ENCODE measurements at regions not wholly inside any gene's neighbourhood (a gene's known extent, or its start where the extent isn't known, plus 50 kb on each side); places are given as distances from the start of the nearest gene placed in this dataset.
A peak's percentile ranks its signal among the peaks of the same experiment; 100 is the strongest.
"Not testable (repeated sequence)": the region's sequence is repeated elsewhere in the genome, so short reads cannot be mapped to it uniquely, and the experiment has no call there.

GRCh38 chr1:233722212-233722979, 108.5 kb downstream of the KCNK1 start:
- no peak overlapping the region for H3K27ac ChIP-seq
- DNase-seq (ENCODE audit: low read depth, low spot score), result no peak

GRCh38 chr1:233723387-233723786, 109.5 kb downstream of the KCNK1 start:
- no peak overlapping the region for H3K27ac ChIP-seq
- DNase-seq (ENCODE audit: low read depth, low spot score), result no peak

- DNase-seq (ENCODE audit: low read depth, low spot score); H3K27ac ChIP-seq: not testable (repeated sequence)
Observed at GRCh38 chr1:233724131-233724631, 110.3 kb downstream of the KCNK1 start.

- H3K27ac ChIP-seq, result no peak overlapping the region
- no peak for DNase-seq (ENCODE audit: low read depth, low spot score)
Observed at GRCh38 chr1:233725423-233725822, 111.5 kb downstream of the KCNK1 start.

- no peak for DNase-seq (ENCODE audit: low read depth, low spot score)
- no peak overlapping the region for H3K27ac ChIP-seq
Observed at GRCh38 chr1:233728721-233729120, 114.8 kb downstream of the KCNK1 start.

- no peak overlapping the region for H3K27ac ChIP-seq
- DNase-seq (ENCODE audit: low read depth, low spot score), result no peak
Observed at GRCh38 chr1:233730380-233730779, 116.5 kb downstream of the KCNK1 start.

GRCh38 chr1:233730809-233731208, 116.9 kb downstream of the KCNK1 start:
- no peak for DNase-seq (ENCODE audit: low read depth, low spot score)
- H3K27ac ChIP-seq, result no peak overlapping the region

- no peak for DNase-seq (ENCODE audit: low read depth, low spot score)
- no peak overlapping the region for H3K27ac ChIP-seq
Observed at GRCh38 chr1:233732206-233732605, 118.3 kb downstream of the KCNK1 start.

GRCh38 chr1:233734456-233734855, 120.5 kb downstream of the KCNK1 start:
- DNase-seq (ENCODE audit: low read depth, low spot score), result no peak
- H3K27ac ChIP-seq, result no peak overlapping the region

- DNase-seq (ENCODE audit: low read depth, low spot score), result no peak
- H3K27ac ChIP-seq, result no peak overlapping the region
Observed at GRCh38 chr1:233735331-233735730, 121.4 kb downstream of the KCNK1 start.

GRCh38 chr1:233735847-233736246, 121.9 kb downstream of the KCNK1 start:
- H3K27ac ChIP-seq, result no peak overlapping the region
- DNase-seq (ENCODE audit: low read depth, low spot score), result no peak

- no peak for DNase-seq (ENCODE audit: low read depth, low spot score)
- H3K27ac ChIP-seq, result no peak overlapping the region
Observed at GRCh38 chr1:233737341-233737740, 123.4 kb downstream of the KCNK1 start.

GRCh38 chr1:233738396-233738795, 124.5 kb downstream of the KCNK1 start:
- DNase-seq (ENCODE audit: low read depth, low spot score), result no peak

GRCh38 chr1:233738850-233739249, 124.9 kb downstream of the KCNK1 start:
- H3K27ac ChIP-seq, result no peak overlapping the region
- no peak for DNase-seq (ENCODE audit: low read depth, low spot score)

More at GRCh38 chr1:233738396-233738795, 124.5 kb downstream of the KCNK1 start:
- H3K27ac ChIP-seq, result no peak overlapping the region

- H3K27ac ChIP-seq, result no peak overlapping the region
- DNase-seq (ENCODE audit: low read depth, low spot score), result no peak
Observed at GRCh38 chr1:233744779-233745513, 131.0 kb downstream of the KCNK1 start.

GRCh38 chr1:233750139-233750538, 136.2 kb downstream of the KCNK1 start:
- no peak overlapping the region for H3K27ac ChIP-seq
- no peak for DNase-seq (ENCODE audit: low read depth, low spot score)

GRCh38 chr1:233759665-233760064, 144.8 kb upstream of the SLC35F3 start:
- peak; percentile 10 for DNase-seq (ENCODE audit: low read depth, low spot score)
- no peak overlapping the region for H3K27ac ChIP-seq

GRCh38 chr1:233764304-233764703, 140.2 kb upstream of the SLC35F3 start:
- DNase-seq (ENCODE audit: low read depth, low spot score); H3K27ac ChIP-seq: not testable (repeated sequence)

- H3K27ac ChIP-seq, result no peak overlapping the region
- DNase-seq (ENCODE audit: low read depth, low spot score), result no peak
Observed at GRCh38 chr1:233777566-233777965, 126.9 kb upstream of the SLC35F3 start.

GRCh38 chr1:233780049-233780448, 124.4 kb upstream of the SLC35F3 start:
- no peak overlapping the region for H3K27ac ChIP-seq
- DNase-seq (ENCODE audit: low read depth, low spot score), result no peak

GRCh38 chr1:233782937-233783586, 121.4 kb upstream of the SLC35F3 start:
- no peak for DNase-seq (ENCODE audit: low read depth, low spot score)
- no peak overlapping the region for H3K27ac ChIP-seq

Measured in epithelial cell of prostate (primary cell).